IMR-90 (cell line): ENCODE measurements at regions not wholly inside any gene's neighbourhood (a gene's known extent, or its start where the extent isn't known, plus 50 kb on each side); places are given as distances from the start of the nearest gene placed in this dataset.

Source experiments
- ATAC-seq: fragments of 200-7000 bp; cut with Tn5 transposase; 2 replicates; pipeline ENCODE4 v1.9.1; 2020; ENCODE audit warnings: low read depth, mild to moderate bottlenecking, moderate library complexity
- BruUV-seq: library from RNA; stranded (reverse); fragments of 400-500 nt; replicated peaks from 2 replicates; lab custom pipeline; 2021; lab: Mats Ljungman, UMichigan
- CTCF ChIA-PET: fragments of 300-600 bp; formaldehyde crosslinking; extraction: SDS; loops from one replicate; lab custom pipeline; 2021; ENCODE audit warnings: antibody characterized with exemption; lab: Yijun Ruan, JAX
- POLR2A ChIA-PET: fragments of 300-600 bp; sonication (Branson Sonifier 250); formaldehyde crosslinking; loops from one replicate; lab custom pipeline; 2022; ENCODE audit warnings: antibody characterized with exemption; ENCODE audit not compliant: unreplicated experiment; lab: Charles Lee
- DNase-seq: peaks from one replicate; pipeline ENCODE4 v3.0.0; 2013
- H2AFZ ChIP-seq: replicated peaks from 2 replicates; pipeline ENCODE3; 2013; ENCODE audit warnings: low read length, mild to moderate bottlenecking; ENCODE audit not compliant: poor library complexity
- H2AK5ac ChIP-seq: 2 replicates; pipeline ENCODE4 v1.6.1; 2013; ENCODE audit warnings: low read depth, low read length, inconsistent platforms
- H2AK9ac ChIP-seq: replicated peaks from 2 replicates; pipeline ENCODE3; 2013; ENCODE audit warnings: mild to moderate bottlenecking, low read depth, low read length, moderate library complexity; ENCODE audit not compliant: poor library complexity
- H2BK120ac ChIP-seq: 2 replicates; pipeline ENCODE4 v1.6.1; 2013; ENCODE audit warnings: low read depth, low read length, inconsistent platforms
- H2BK15ac ChIP-seq: 3 replicates; pipeline ENCODE4 v1.6.1; 2013; ENCODE audit warnings: low read depth, low read length, inconsistent platforms
- H2BK20ac ChIP-seq: 2 replicates; pipeline ENCODE4 v1.6.1; 2013; ENCODE audit warnings: low read depth, mild to moderate bottlenecking, inconsistent platforms, low read length, moderate library complexity
- H2BK5ac ChIP-seq: 2 replicates; pipeline ENCODE4 v1.6.1; 2013; ENCODE audit warnings: mild to moderate bottlenecking, low read depth, low read length, inconsistent platforms; ENCODE audit not compliant: poor library complexity, severe bottlenecking
- H3K14ac ChIP-seq: replicated peaks from 2 replicates; pipeline ENCODE4 v1.6.1; 2013; ENCODE audit warnings: low read depth, low read length, inconsistent platforms
- H3K18ac ChIP-seq: 2 replicates; pipeline ENCODE4 v1.6.1; 2013; ENCODE audit warnings: low read depth, low read length, control low read depth
- H3K23ac ChIP-seq: 2 replicates; pipeline ENCODE4 v1.6.1; 2013; ENCODE audit warnings: low read depth, low read length, inconsistent platforms
- H3K27ac ChIP-seq: 2 replicates; pipeline ENCODE4 v1.5.1; 2013; ENCODE audit warnings: mild to moderate bottlenecking, control low read depth, low read length; ENCODE audit not compliant: insufficient read depth
- H3K27me3 ChIP-seq: 2 replicates; pipeline ENCODE4 v1.6.1; 2013; ENCODE audit warnings: low read length; ENCODE audit not compliant: control insufficient read depth, insufficient read depth
- H3K36me3 ChIP-seq: 2 replicates; pipeline ENCODE4 v1.6.1; 2013; ENCODE audit warnings: low read length, mixed read lengths; ENCODE audit not compliant: control insufficient read depth, insufficient read depth
- H3K4ac ChIP-seq: 2 replicates; pipeline ENCODE4 v1.6.1; 2013; ENCODE audit warnings: low read depth, low read length, inconsistent platforms
- H3K4me1 ChIP-seq: 2 replicates; pipeline ENCODE4 v1.6.1; 2013; ENCODE audit warnings: low read length, mixed read lengths; ENCODE audit not compliant: control insufficient read depth, insufficient read depth
- H3K4me2 ChIP-seq: 2 replicates; pipeline ENCODE4 v1.6.1; 2013; ENCODE audit warnings: low read depth, mild to moderate bottlenecking, control low read depth, low read length, moderate library complexity
- H3K4me3 ChIP-seq: 2 replicates; pipeline ENCODE4 v1.5.1; 2013; ENCODE audit warnings: low read depth, mild to moderate bottlenecking, control low read depth, low read length, moderate library complexity; ENCODE audit not compliant: insufficient read depth
- H3K56ac ChIP-seq: 2 replicates; pipeline ENCODE4 v1.6.1; 2013; ENCODE audit warnings: low read length, inconsistent platforms; ENCODE audit not compliant: insufficient read depth; ENCODE audit errors: extremely low read depth
- H3K79me1 ChIP-seq, 2 experiments: 2 replicates each; pipeline ENCODE4 v1.6.1; 2013; ENCODE audit warnings: low read length in 2 of 2, inconsistent platforms in 1 of 2, low read depth in 1 of 2
- H3K9ac ChIP-seq: 2 replicates; pipeline ENCODE4 v1.6.1; 2013; ENCODE audit warnings: low read depth, low read length, control low read depth
- H3K9me1 ChIP-seq: 2 replicates; pipeline ENCODE4 v1.6.1; 2013; ENCODE audit warnings: low read length, inconsistent platforms; ENCODE audit not compliant: insufficient read depth
- H3K9me3 ChIP-seq: 2 replicates; pipeline ENCODE4 v1.6.1; 2013; ENCODE audit warnings: low read length; ENCODE audit not compliant: control insufficient read depth, insufficient read depth
- H4K20me1 ChIP-seq: 2 replicates; pipeline ENCODE4 v1.6.1; 2013; ENCODE audit warnings: low read length, inconsistent platforms; ENCODE audit not compliant: insufficient read depth
- H4K5ac ChIP-seq: 2 replicates; pipeline ENCODE4 v1.6.1; 2013; ENCODE audit warnings: mild to moderate bottlenecking, low read depth, low read length, control low read depth
- H4K8ac ChIP-seq, 2 experiments: 2 replicates each; pipeline ENCODE4 v1.6.1; 2013; ENCODE audit warnings: low read depth in 2 of 2, low read length in 2 of 2, control low read depth in 1 of 2, inconsistent platforms in 1 of 2
- H4K91ac ChIP-seq: 2 replicates; pipeline ENCODE4 v1.6.1; 2013; ENCODE audit warnings: low read depth, low read length, inconsistent platforms; ENCODE audit not compliant: insufficient read depth
- POLR2A ChIP-seq: IDR thresholded peaks from 2 replicates; pipeline ENCODE4 v1.6.1; 2012; ENCODE audit warnings: mild to moderate bottlenecking, low read depth, low read length
- RFX5 ChIP-seq: IDR thresholded peaks from 2 replicates; pipeline ENCODE4 v1.8.0; 2012; ENCODE audit warnings: low read depth, mild to moderate bottlenecking, low read length, moderate library complexity
- WGBS, 2 experiments: methylation state at CpG; one replicate each; pipeline versions ENCODE4 v1.1.5 to v1.1.7; 2013; ENCODE audit warnings: missing lambda C conversion rate in 2 of 2; ENCODE audit not compliant: insufficient read length in 1 of 2; ENCODE audit errors: extremely low coverage in 2 of 2; 5-methylcytosine and 5-hydroxymethylcytosine counted together
- dilution Hi-C: fragments of 300-500 bp; cut with HindIII; formaldehyde crosslinking; loops from one replicate; pipeline ENCODE4 v1.14.3; 2018; ENCODE audit warnings: low sequenced_read_pairs; ENCODE audit not compliant: unreplicated experiment
- in situ Hi-C: fragments of 300-500 bp; cut with MboI; formaldehyde crosslinking; loops from 3 replicates; pipeline ENCODE4 v1.14.3; 2019; ENCODE audit warnings: low sequenced_read_pairs, inconsistent platforms, mixed read lengths
- intact Hi-C: fragments of 100-400 bp; cut with micrococcal nuclease; formaldehyde crosslinking; loops from 2 replicates; pipeline ENCODE4 v1.10.0; 2022

DNA sequence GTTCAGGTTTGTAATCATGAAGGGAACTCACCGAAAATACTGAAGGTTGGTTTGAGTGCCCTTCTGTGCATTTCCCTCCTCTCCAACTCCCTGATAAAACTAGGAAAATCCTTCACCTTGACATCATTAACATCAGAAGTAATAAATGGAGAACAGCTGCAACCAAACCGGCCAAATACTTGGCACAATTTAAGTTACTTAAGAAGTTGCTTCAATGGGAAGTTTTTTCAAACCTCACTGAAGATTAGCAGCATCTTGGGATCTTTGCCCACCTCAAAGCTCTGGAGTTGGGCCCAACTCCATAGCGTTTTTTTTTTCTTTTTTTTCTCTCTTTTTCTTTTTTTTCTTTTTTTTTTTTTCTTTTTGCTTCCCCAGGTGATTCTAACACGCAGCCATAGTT is 784.8 kb downstream of the KCNA4 start:
- Histone ChIP-seq H3K27ac (no peak overlapping the region), H3K4me3 (no peak overlapping the region), H2AFZ (peak overlapping the region; percentile 48), H3K23ac (peak overlapping the region; percentile 35; the same call in 1 of the 2 replicates), H3K14ac (peak overlapping the region; percentile 47; the same call in 1 of the 2 replicates), H3K36me3 (no peaks in the 10 kb centered on the region), H2AK9ac (no peak overlapping the region), H2BK5ac (no peak overlapping the region), H3K4ac (peak overlapping the region; percentile 26; the same call in 1 of the 2 replicates), H4K8ac (no peak overlapping the region), H4K20me1 (no peaks in the 10 kb centered on the region), H4K5ac (peak overlapping the region; percentile 25; the same call in 1 of the 2 replicates), H2BK20ac (0 out of 2 replicates have a peak overlapping the region, but pooled peaks have one; percentile 49), H2AK5ac (peak overlapping the region; percentile 62; the same call in 1 of the 2 replicates), H2BK120ac (peak overlapping the region; percentile 69), H2BK15ac (peak overlapping the region; percentile 8; the same call in 1 of the 3 replicates), H3K9me3 (no peaks in the 10 kb centered on the region), H3K9ac (no peak overlapping the region), H3K4me2 (no peak overlapping the region), H3K27me3 (no peaks in the 10 kb centered on the region), H3K56ac (no peak overlapping the region), H3K79me1 (no peaks in the 10 kb centered on the region), H3K18ac (peak overlapping the region; percentile 89; the same call in 1 of the 2 replicates), H3K4me1 (peaks cover 2% of the 10 kb centered on the region; the same call in 1 of the 2 replicates), H4K91ac (peak overlapping the region; percentile 70; the same call in 1 of the 2 replicates), H3K9me1 (no peaks in the 10 kb centered on the region)
- in situ Hi-C loops: no loop called here
- ChIA-PET POLR2A (no interaction called here), CTCF (no interaction called here)
- BruUV-seq: no TSS peak
- DNase-seq: peak; percentile 43
- intact Hi-C loops: no loop called here
- ATAC-seq: no peak
- no CpG with 5 or more reads among the region's 4 CpGs for WGBS, 2 experiments
- TF ChIP-seq POLR2A (no peak), RFX5 (no peak)
- dilution Hi-C loops: no loop called here
